Ectodermal cell (in vitro differentiated cells): ENCODE measurements at regions not wholly inside any gene's neighbourhood (a gene's known extent, or its start where the extent isn't known, plus 50 kb on each side); places are given as distances from the start of the nearest gene placed in this dataset.

Experiments used
- H3K27ac ChIP-seq: 2 replicates; pipeline ENCODE4 v1.7.0; 2013; ENCODE audit warnings: mild to moderate bottlenecking, low read depth, low read length; ENCODE audit not compliant: insufficient read depth, poor library complexity, severe bottlenecking
- H3K27me3 ChIP-seq: 2 replicates; pipeline ENCODE4 v1.7.0; 2013; ENCODE audit warnings: mild to moderate bottlenecking, low read length; ENCODE audit not compliant: insufficient read depth, control insufficient read depth, poor library complexity, severe bottlenecking
- H3K36me3 ChIP-seq: one replicate; pipeline ENCODE4 v1.7.0; 2013; ENCODE audit warnings: low read length; ENCODE audit not compliant: control insufficient read depth, insufficient read depth
- H3K4me1 ChIP-seq: one replicate; pipeline ENCODE4 v1.7.0; 2013; ENCODE audit warnings: low read length; ENCODE audit not compliant: control insufficient read depth, insufficient read depth
- H3K4me3 ChIP-seq: 2 replicates; pipeline ENCODE4 v1.7.0; 2013; ENCODE audit warnings: low read depth, low read length, control low read depth; ENCODE audit not compliant: insufficient read depth
- H3K9me3 ChIP-seq: 2 replicates; pipeline ENCODE4 v1.7.0; 2013; ENCODE audit warnings: mild to moderate bottlenecking, low read length, moderate library complexity; ENCODE audit not compliant: control insufficient read depth
- WGBS, 2 experiments: methylation state at CpG; one replicate each; pipeline ENCODE4 v1.1.7; 2013; ENCODE audit warnings: missing lambda C conversion rate in 2 of 2; 5-methylcytosine and 5-hydroxymethylcytosine counted together

DNA sequence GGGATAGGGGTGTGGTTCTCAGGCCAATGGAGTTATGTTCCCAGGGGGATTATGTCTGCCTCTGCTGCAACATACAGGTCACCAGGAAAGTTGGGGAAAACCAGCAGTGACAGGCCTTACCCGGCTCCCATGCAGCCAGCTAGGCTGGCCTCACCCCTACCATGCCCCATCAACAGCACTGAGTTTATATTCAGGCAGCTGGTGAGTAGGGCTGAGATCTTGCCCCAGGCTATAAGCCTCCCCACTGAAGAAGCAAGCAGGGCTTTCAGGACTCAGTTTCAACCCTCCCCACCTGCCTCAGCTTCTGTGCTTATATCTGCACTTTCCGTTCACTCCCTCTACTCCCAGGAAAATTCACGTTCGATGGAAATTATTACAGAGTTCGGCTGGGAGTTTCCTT lies 122.4 kb upstream of the PGRMC2 start:
- no peaks in the 10 kb centered on the region for H3K27me3 ChIP-seq
- H3K36me3 ChIP-seq = no peaks in the 10 kb centered on the region
- H3K4me3 ChIP-seq = no peak overlapping the region
- H3K4me1 ChIP-seq = no peaks in the 10 kb centered on the region
- WGBS, 2 experiments = 89 to 96% methylated on average over 5 of the region's 5 CpGs
- H3K27ac ChIP-seq = no peak overlapping the region
- H3K9me3 ChIP-seq = no peaks in the 10 kb centered on the region

- no peaks in the 10 kb centered on the region for H3K27me3 ChIP-seq
- no peaks in the 10 kb centered on the region for H3K4me1 ChIP-seq
- no peaks in the 10 kb centered on the region for H3K9me3 ChIP-seq
- no peak overlapping the region for H3K4me3 ChIP-seq
- no peak overlapping the region for H3K27ac ChIP-seq
- 87% methylated on average over 2 of the region's 2 CpGs for WGBS, 2 experiments
- H3K36me3 ChIP-seq = no peaks in the 10 kb centered on the region
These were observed 116.0 kb upstream of the PGRMC2 start for GRCh38 chr4:128403586-128403985.

DNA sequence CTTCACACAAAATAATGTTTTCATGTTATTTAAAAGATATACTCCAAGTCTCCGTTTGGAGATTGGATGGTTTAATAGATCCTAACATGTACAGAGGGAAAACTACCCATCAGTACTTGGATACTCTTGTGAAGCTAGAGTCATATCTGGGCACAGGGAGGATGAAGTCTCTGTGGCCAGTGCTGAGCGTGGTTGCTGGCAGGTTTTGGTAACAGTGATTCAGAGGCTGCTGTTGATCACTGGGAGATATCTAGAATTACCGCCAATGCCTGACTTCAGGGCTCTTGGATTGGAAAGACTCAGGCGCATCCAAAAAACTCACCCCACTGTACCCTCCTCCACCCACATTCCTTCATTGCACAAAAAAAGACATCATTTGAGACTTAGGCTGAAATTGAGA lies 107.2 kb upstream of the PGRMC2 start:
- WGBS, 2 experiments = 94 to 96% methylated on average over 3 to 4 of the region's 4 CpGs

GRCh38 chr4:128393101-128393704 lies 105.6 kb upstream of the PGRMC2 start:
- no peaks in the 10 kb centered on the region for H3K9me3 ChIP-seq
- WGBS, 2 experiments = 71 to 78% methylated on average over 5 to 6 of the region's 6 CpGs
- H3K4me3 ChIP-seq = no peak overlapping the region
- no peaks in the 10 kb centered on the region for H3K27me3 ChIP-seq
- H3K4me1 ChIP-seq = no peaks in the 10 kb centered on the region
- no peak overlapping the region for H3K27ac ChIP-seq
- H3K36me3 ChIP-seq = no peaks in the 10 kb centered on the region

More for the DNA sequence above, 107.2 kb upstream of the PGRMC2 start:
- no peaks in the 10 kb centered on the region for H3K9me3 ChIP-seq
- H3K27me3 ChIP-seq = no peaks in the 10 kb centered on the region
- no peaks in the 10 kb centered on the region for H3K36me3 ChIP-seq
- no peak overlapping the region for H3K27ac ChIP-seq
- H3K4me3 ChIP-seq = no peak overlapping the region
- H3K4me1 ChIP-seq = no peaks in the 10 kb centered on the region

DNA sequence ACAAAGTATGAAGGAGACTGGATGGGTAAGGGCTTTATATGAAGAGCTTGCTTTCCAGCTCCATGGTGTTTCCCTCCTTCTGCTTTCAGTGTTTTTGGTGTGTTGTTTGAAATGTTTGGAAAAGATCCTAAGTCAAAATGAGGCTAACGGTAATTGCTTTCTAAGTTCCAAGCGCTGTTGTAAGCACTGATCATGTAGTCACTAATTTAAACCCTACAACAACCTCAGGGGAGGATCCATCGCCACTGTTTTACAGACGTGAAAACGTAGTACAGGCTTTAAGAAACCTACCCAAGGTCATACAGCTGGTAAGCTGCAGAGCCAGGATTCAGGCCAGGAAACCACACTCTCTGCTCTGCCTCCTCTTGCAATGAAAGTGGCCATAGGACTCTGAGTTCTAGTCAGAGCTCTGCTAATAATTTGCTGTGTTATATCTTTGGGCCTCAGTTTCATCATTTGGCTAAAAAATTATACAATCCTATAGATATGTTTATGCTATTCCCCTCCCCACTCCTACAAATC lies 102.9 kb upstream of the PGRMC2 start:
- WGBS, 2 experiments = 91 to 92% methylated on average over 5 of the region's 5 CpGs

DNA sequence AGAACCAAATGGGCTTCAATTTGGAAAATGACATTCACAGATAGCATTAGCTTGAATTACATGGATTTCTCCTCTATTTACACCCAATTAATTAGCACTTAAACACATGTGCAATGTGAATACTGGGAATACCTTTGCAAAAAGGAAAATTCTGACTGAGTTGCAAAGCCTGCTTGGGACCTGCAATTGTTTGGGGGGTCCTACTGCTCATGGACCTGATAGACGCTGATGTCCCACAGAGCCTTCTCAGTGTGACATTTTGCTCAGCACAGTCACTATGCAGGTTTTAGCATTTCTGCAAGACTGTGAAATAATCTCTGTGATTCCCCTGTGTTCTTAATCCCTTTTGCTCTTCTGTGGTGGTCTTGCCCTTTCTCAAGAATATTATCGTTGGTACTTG lies 101.2 kb upstream of the PGRMC2 start:
- WGBS, 2 experiments = 88 to 93% methylated on average over 1 to 2 of the region's 2 CpGs
- Histone ChIP-seq H3K27me3 (no peaks in the 10 kb centered on the region), H3K27ac (no peak overlapping the region), H3K36me3 (no peaks in the 10 kb centered on the region), H3K4me3 (no peak overlapping the region), H3K9me3 (no peaks in the 10 kb centered on the region), H3K4me1 (peaks cover 4% of the 10 kb centered on the region)

More for the DNA sequence above, 102.9 kb upstream of the PGRMC2 start:
- H3K27ac ChIP-seq = no peak overlapping the region
- no peaks in the 10 kb centered on the region for H3K36me3 ChIP-seq
- no peak overlapping the region for H3K4me3 ChIP-seq
- H3K4me1 ChIP-seq = peaks cover 4% of the 10 kb centered on the region
- H3K27me3 ChIP-seq = no peaks in the 10 kb centered on the region
- H3K9me3 ChIP-seq = no peaks in the 10 kb centered on the region

DNA sequence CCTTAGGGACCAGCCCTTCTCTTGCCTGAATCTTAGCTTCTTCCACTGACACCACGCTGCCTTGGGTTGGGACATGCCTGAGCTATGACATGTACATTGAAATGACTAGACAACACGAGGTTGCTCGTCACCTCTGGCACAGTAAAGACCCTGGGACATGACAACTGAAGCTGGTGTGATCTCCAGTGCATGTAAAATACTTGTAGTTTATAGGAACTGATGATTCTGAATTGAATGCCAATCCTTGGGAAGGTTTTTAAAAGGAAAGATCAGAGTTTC lies 100.7 kb upstream of the PGRMC2 start:
- Histone ChIP-seq H3K27ac (no peak overlapping the region), H3K4me1 (peaks cover 4% of the 10 kb centered on the region), H3K27me3 (no peaks in the 10 kb centered on the region), H3K4me3 (no peak overlapping the region), H3K36me3 (no peaks in the 10 kb centered on the region), H3K9me3 (no peaks in the 10 kb centered on the region)
- WGBS, 2 experiments = 96 to 97% methylated on average over 3 of the region's 3 CpGs

GRCh38 chr4:128387600-128388351 lies 100.2 kb upstream of the PGRMC2 start:
- Histone ChIP-seq H3K27ac (no peak overlapping the region), H3K27me3 (no peaks in the 10 kb centered on the region), H3K4me1 (peaks cover 4% of the 10 kb centered on the region), H3K36me3 (no peaks in the 10 kb centered on the region), H3K4me3 (no peak overlapping the region), H3K9me3 (no peaks in the 10 kb centered on the region)
- WGBS, 2 experiments = 88 to 98% methylated on average over 2 of the region's 2 CpGs

DNA sequence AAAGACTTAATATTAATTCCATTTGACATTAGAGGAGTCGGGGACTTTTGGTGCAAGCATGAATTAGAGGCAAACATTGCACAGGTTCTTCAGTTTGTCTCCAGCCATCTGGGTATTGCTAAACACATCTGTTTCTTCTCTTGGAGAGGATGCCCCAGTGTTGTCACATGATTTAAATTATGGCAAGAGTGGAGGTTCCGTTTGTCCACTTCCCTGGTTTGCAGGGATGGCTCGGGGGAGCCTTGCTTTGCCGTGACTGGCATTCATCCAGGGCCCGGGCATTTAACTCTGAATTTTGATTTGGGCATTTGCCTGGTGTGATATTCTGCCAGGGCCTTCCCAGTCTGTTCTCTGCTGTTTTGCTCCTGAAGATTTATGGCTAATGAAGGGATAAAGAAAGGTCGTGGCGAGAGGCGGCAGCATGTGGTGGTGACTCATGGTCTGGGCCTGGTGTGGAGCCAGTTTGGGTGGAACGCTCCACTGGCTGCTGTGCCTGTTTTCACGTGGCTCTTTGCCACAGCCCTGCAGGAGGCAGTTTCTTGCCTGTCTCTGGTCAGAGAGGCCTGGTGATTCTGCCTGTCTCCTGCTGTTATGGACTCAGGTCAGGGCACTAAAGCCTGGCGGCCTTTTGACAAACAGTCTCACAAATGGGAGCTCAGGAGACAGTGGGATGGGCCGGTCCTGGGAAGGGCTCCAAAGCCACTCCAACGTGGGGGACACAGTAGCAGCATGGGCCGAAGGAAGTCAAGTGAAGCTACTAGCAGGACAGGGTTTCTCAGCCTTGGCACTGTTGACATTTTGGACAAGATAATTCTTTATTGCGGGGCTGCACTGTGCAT lies 99.4 kb upstream of the PGRMC2 start:
- no peak overlapping the region for H3K4me3 ChIP-seq
- H3K9me3 ChIP-seq = no peaks in the 10 kb centered on the region
- H3K27me3 ChIP-seq = no peaks in the 10 kb centered on the region
- no peak overlapping the region for H3K27ac ChIP-seq
- no peaks in the 10 kb centered on the region for H3K36me3 ChIP-seq
- peaks cover 4% of the 10 kb centered on the region for H3K4me1 ChIP-seq
- WGBS, 2 experiments = 81 to 86% methylated on average over 15 of the region's 15 CpGs

- Histone ChIP-seq H3K4me3 (no peak overlapping the region), H3K27ac (no peak overlapping the region), H3K9me3 (no peaks in the 10 kb centered on the region), H3K4me1 (peaks cover 4% of the 10 kb centered on the region), H3K36me3 (no peaks in the 10 kb centered on the region), H3K27me3 (no peaks in the 10 kb centered on the region)
- 72 to 80% methylated on average over 3 of the region's 3 CpGs for WGBS, 2 experiments
These were observed 98.2 kb upstream of the PGRMC2 start for GRCh38 chr4:128385683-128386304.
